GM19467 (cell line): ENCODE measurements at regions not wholly inside any gene's neighbourhood (a gene's known extent, or its start where the extent isn't known, plus 50 kb on each side); places are given as distances from the start of the nearest gene placed in this dataset.

Experiments used
- ATAC-seq: cut with Tn5 transposase; IDR thresholded peaks from one replicate; pipeline ENCODE4 v1.9.1; 2021; ENCODE audit warnings: mild to moderate bottlenecking, moderate library complexity; ENCODE audit not compliant: unreplicated experiment

- ATAC-seq, result peak; percentile 64
Observed at GRCh38 chr5:74201334-74202081, 439.0 kb downstream of the ENC1 start.

GRCh38 chr5:74200560-74200959 lies 440.0 kb downstream of the ENC1 start:
- no peak for ATAC-seq

- ATAC-seq, result no peak
Observed at GRCh38 chr5:74199436-74200210, 440.9 kb downstream of the ENC1 start.

GRCh38 chr5:74199005-74199404 lies 441.5 kb downstream of the ENC1 start:
- no peak for ATAC-seq

GRCh38 chr5:74198156-74198555 lies 442.4 kb downstream of the ENC1 start:
- ATAC-seq, result no peak

- peak; percentile 60 for ATAC-seq
Observed at GRCh38 chr5:74196233-74196632, 444.3 kb downstream of the ENC1 start.

GRCh38 chr5:74194196-74194595 lies 446.3 kb downstream of the ENC1 start:
- no peak for ATAC-seq

GRCh38 chr5:74192606-74193299 lies 447.8 kb downstream of the ENC1 start:
- ATAC-seq, result no peak

GRCh38 chr5:74188351-74189105 lies 452.0 kb downstream of the ENC1 start:
- no peak for ATAC-seq

GRCh38 chr5:74187757-74188156 lies 452.8 kb downstream of the ENC1 start:
- ATAC-seq, result no peak

- no peak for ATAC-seq
Observed at GRCh38 chr5:74186356-74187315, 453.9 kb downstream of the ENC1 start.

GRCh38 chr5:74185599-74185998 lies 454.9 kb downstream of the ENC1 start:
- no peak for ATAC-seq

GRCh38 chr5:74184649-74185048 lies 455.9 kb downstream of the ENC1 start:
- ATAC-seq, result no peak

GRCh38 chr5:74183041-74183440 lies 457.5 kb downstream of the ENC1 start:
- no peak for ATAC-seq

- no peak for ATAC-seq
Observed at GRCh38 chr5:74182603-74183002, 457.9 kb downstream of the ENC1 start.

GRCh38 chr5:74179701-74180100 lies 460.8 kb downstream of the ENC1 start:
- ATAC-seq, result no peak

- ATAC-seq, result no peak
Observed at GRCh38 chr5:74179179-74179578, 461.3 kb downstream of the ENC1 start.

- no peak for ATAC-seq
Observed at GRCh38 chr5:74177961-74178360, 462.6 kb downstream of the ENC1 start.

- no peak for ATAC-seq
Observed at GRCh38 chr5:74174366-74174765, 466.2 kb downstream of the ENC1 start.

- no peak for ATAC-seq
Observed at GRCh38 chr5:74173665-74174064, 466.9 kb downstream of the ENC1 start.
